Aorta (tissue), 5 donors: ENCODE measurements at regions not wholly inside any gene's neighbourhood (a gene's known extent, or its start where the extent isn't known, plus 50 kb on each side); places are given as distances from the start of the nearest gene placed in this dataset.
"Not testable (repeated sequence)": the region's sequence is repeated elsewhere in the genome, so short reads cannot be mapped to it uniquely, and the experiment has no call there.

ENCODE experiments used
- ATAC-seq: fragments of 200-7000 bp; cut with Tn5 transposase; one replicate; pipeline ENCODE4 v1.9.1; 2022; ENCODE audit warnings: moderate library complexity; ENCODE audit not compliant: low FRiP score
- DNase-seq, 2 donors: peaks; one replicate each; pipeline ENCODE4 v3.0.0-alpha.2; 2020
- H3K27ac ChIP-seq, 2 donors: one replicate each; pipeline ENCODE4 v1.5.1; 2013; ENCODE audit warnings: low read length in 2 of 2, mild to moderate bottlenecking in 2 of 2, moderate library complexity in 2 of 2, control low read depth in 1 of 2, inconsistent platforms in 1 of 2, low read depth in 1 of 2
- H3K27me3 ChIP-seq, 2 donors: one replicate each; pipeline ENCODE4 v1.6.1; 2013; ENCODE audit warnings: control low read depth in 1 of 2, low read length in 1 of 2, mild to moderate bottlenecking in 1 of 2, moderate library complexity in 1 of 2; ENCODE audit not compliant: insufficient read depth in 2 of 2, control insufficient read depth in 1 of 2
- H3K36me3 ChIP-seq, 2 donors: one replicate each; pipeline ENCODE4 v1.6.1; 2013; ENCODE audit warnings: control low read depth in 1 of 2, low read length in 1 of 2, mild to moderate bottlenecking in 1 of 2; ENCODE audit not compliant: insufficient read depth in 2 of 2, control insufficient read depth in 1 of 2
- H3K4me1 ChIP-seq, 2 donors: one replicate each; pipeline ENCODE4 v1.6.1; 2013; ENCODE audit warnings: low read length in 2 of 2, control low read depth in 1 of 2, mild to moderate bottlenecking in 1 of 2, moderate library complexity in 1 of 2; ENCODE audit not compliant: insufficient read depth in 2 of 2, control insufficient read depth in 1 of 2
- H3K4me3 ChIP-seq, 2 donors: one replicate each; pipeline ENCODE4 v1.5.1; 2013; ENCODE audit warnings: low read length in 2 of 2, control low read depth in 1 of 2, mild to moderate bottlenecking in 1 of 2
- H3K9me3 ChIP-seq: one replicate; pipeline ENCODE4 v1.6.1; 2013; ENCODE audit warnings: mild to moderate bottlenecking, low read length; ENCODE audit not compliant: control insufficient read depth
- WGBS, 2 donors: extraction: QIAGEN DNeasy Blood & Tissue Kit; methylation state at CpG; one replicate each; pipeline ENCODE4 v1.1.7; 2013; 5-methylcytosine and 5-hydroxymethylcytosine counted together
- intact Hi-C, 2 donors: fragments of 100-400 bp; cut with DNase I; formaldehyde crosslinking; loops; one replicate each; pipeline versions ENCODE4 v1.14.2 to v1.15.0; 2022
- donor health status: healthy with polysubstance abuse.
- donor health status: Bipolar disorder and iron deficiency.
- donor health status: DM: no; HTN: no; CAD: no.
- donor health status: DM: no; HTN: no; CAD: no.
- donor health status: DM: yes; HTN: yes; CAD: no.

GRCh38 chr21:21971384-21971783 is 973.2 kb downstream of the NCAM2 start:
- Histone ChIP-seq H3K9me3 (no peaks in the 10 kb centered on the region), H3K36me3 (no peaks in the 10 kb centered on the region), H3K27ac (no peak overlapping the region), H3K4me3 (no peak overlapping the region), H3K4me1 (no peaks in the 10 kb centered on the region), H3K27me3 (no peaks in the 10 kb centered on the region)
- DNase-seq (no peak), ATAC-seq (no peak)
- 33 to 51% methylated on average over 4 of the region's 4 CpGs for WGBS, 2 donors
- intact Hi-C loops = no loop called here

GRCh38 chr21:21973806-21974205 is 975.6 kb downstream of the NCAM2 start:
- Histone ChIP-seq H3K4me1 (no peaks in the 10 kb centered on the region), H3K4me3 (no peak overlapping the region), H3K9me3 (peaks cover 1% of the 10 kb centered on the region), H3K27me3 (no peaks in the 10 kb centered on the region), H3K36me3 (no peaks in the 10 kb centered on the region), H3K27ac (no peak overlapping the region)
- ATAC-seq (no peak), DNase-seq (no peak)
- 33 to 40% methylated on average over 5 of the region's 5 CpGs for WGBS, 2 donors
- intact Hi-C loops = no loop called here

DNA sequence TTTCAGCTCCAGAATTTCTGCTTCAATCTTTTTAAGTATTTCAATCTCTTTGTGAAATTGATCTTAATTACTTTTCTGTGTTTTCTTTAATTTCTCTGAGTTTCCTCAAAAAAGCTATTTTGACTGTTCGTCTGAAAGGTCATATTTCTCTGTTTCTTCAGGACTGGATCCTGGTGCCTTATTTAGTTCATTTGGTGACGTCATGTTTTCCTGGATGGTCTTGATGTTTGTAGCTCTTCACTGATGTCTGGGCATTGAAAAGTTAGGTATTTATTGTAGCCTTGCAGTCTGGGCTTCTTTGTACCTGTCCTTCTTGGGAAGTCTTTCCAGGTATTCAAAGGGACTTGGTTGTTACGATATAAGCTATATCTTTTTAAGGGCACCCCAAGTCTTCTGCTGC is 998.7 kb downstream of the NCAM2 start:
- 67 to 75% methylated on average over 3 of the region's 3 CpGs for WGBS, 2 donors
- no peaks in the 10 kb centered on the region for H3K27me3 ChIP-seq
- no peaks in the 10 kb centered on the region for H3K4me1 ChIP-seq
- intact Hi-C loops = no loop called here
- ATAC-seq = no peak
- H3K27ac ChIP-seq = no peak overlapping the region
- H3K9me3 ChIP-seq = no peaks in the 10 kb centered on the region
- no peak overlapping the region for H3K4me3 ChIP-seq
- H3K36me3 ChIP-seq = no peaks in the 10 kb centered on the region
- no peak for DNase-seq

DNA sequence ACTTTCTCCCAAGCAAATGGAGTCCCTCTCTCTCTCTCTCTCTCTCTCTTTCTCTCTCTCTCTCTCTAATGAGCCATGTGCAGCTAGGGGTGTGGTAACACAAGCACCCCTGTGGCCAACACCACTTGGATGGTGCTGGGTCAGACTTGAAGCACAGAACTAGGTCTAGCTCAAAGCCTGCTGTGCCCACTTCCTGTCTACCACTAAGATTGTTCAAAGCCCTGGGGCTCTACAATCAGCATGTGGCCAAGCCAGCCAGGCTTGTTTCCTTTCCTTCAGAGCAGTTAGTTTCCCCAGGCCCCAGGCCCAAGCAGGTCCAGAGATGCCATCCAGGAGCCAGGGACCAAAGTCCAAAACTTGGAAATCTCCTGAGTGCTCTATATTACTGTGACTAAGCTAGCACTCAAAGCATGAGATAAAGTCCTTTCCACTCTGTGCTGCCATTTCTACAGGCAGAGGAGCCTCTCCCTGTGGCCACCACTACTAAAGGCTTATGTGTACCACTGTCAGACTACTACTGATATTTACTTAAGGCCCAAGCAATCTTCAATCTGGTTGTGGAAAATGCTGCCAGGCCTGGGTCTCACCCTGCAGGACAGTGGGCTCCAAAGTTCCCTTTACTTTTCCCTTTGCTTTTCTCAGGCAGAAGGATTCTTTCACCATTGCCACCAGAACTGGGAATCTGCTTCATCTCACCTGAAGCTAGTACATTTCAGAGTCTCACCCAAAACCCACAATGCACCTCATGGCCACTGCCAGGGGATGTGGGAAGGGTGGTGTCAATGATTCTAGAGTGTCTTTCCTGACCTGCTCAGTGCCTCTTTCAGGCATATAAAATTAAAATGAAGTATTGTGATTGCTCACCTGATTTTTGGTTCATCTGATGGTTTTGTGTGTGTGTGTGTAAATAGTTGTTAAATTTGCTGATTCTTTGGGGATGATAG is 999.5 kb downstream of the NCAM2 start:
- no peak overlapping the region for H3K27ac ChIP-seq
- H3K9me3 ChIP-seq = no peaks in the 10 kb centered on the region
- DNase-seq = no peak
- H3K4me3 ChIP-seq = no peak overlapping the region
- H3K4me1 ChIP-seq = no peaks in the 10 kb centered on the region
- no peaks in the 10 kb centered on the region for H3K36me3 ChIP-seq
- no peaks in the 10 kb centered on the region for H3K27me3 ChIP-seq
- intact Hi-C loops = no loop called here
- no peak for ATAC-seq

- no peaks in the 10 kb centered on the region for H3K36me3 ChIP-seq
- no peak overlapping the region for H3K4me3 ChIP-seq
- H3K27me3 ChIP-seq = no peaks in the 10 kb centered on the region
- DNase-seq (no peak), ATAC-seq (no peak)
- 58 to 60% methylated on average over 1 of the region's 1 CpG for WGBS, 2 donors
- intact Hi-C loops = no loop called here
- H3K27ac ChIP-seq = no peak overlapping the region
- H3K9me3 ChIP-seq = peaks cover 1% of the 10 kb centered on the region
- no peaks in the 10 kb centered on the region for H3K4me1 ChIP-seq
Measured at GRCh38 chr21:22019766-22020165, 1021.6 kb downstream of the NCAM2 start.

- H3K27ac ChIP-seq = no peak overlapping the region
- 25 to 40% methylated on average over 3 of the region's 3 CpGs for WGBS, 2 donors
- intact Hi-C loops = no loop called here
- no peak overlapping the region for H3K4me3 ChIP-seq
- ATAC-seq (no peak), DNase-seq (no peak)
- no peaks in the 10 kb centered on the region for H3K27me3 ChIP-seq
- peaks cover 1% of the 10 kb centered on the region for H3K9me3 ChIP-seq
- no peaks in the 10 kb centered on the region for H3K36me3 ChIP-seq
- no peaks in the 10 kb centered on the region for H3K4me1 ChIP-seq
Measured at GRCh38 chr21:22020221-22020620, 1022.0 kb downstream of the NCAM2 start.

DNA sequence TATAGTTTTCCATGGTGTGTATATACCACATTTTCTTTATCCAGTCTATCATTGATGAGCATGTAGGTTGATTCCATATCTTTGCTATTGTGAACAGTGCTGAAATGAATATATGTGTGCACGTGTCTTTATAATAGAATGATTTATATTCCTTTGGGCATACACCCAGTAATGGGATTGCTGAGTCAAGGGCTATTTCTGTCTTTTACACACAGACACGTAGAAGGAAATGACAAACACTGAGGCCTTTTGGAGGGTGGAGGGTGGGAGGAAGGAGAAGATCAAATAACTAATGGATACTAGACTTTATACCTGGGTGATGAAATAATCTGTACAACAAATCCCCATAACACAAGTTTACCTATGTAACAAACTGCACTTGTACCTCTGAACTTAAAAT is 1025.7 kb downstream of the NCAM2 start:
- ATAC-seq, H3K27ac ChIP-seq, H3K4me1 ChIP-seq, intact Hi-C loops, H3K9me3 ChIP-seq, H3K27me3 ChIP-seq, H3K4me3 ChIP-seq, DNase-seq, H3K36me3 ChIP-seq: not testable (repeated sequence)
- WGBS, 2 donors = 32 to 52% methylated on average over 2 of the region's 2 CpGs

- ATAC-seq (no peak), DNase-seq (no peak)
- Histone ChIP-seq H3K4me1 (no peaks in the 10 kb centered on the region), H3K27ac (no peak overlapping the region), H3K9me3 (no peaks in the 10 kb centered on the region), H3K27me3 (no peaks in the 10 kb centered on the region), H3K4me3 (no peak overlapping the region), H3K36me3 (no peaks in the 10 kb centered on the region)
- intact Hi-C loops = no loop called here
- WGBS, 2 donors = 71 to 80% methylated on average over 2 of the region's 2 CpGs
Measured at GRCh38 chr21:22044431-22044830, 1046.2 kb downstream of the NCAM2 start.

DNA sequence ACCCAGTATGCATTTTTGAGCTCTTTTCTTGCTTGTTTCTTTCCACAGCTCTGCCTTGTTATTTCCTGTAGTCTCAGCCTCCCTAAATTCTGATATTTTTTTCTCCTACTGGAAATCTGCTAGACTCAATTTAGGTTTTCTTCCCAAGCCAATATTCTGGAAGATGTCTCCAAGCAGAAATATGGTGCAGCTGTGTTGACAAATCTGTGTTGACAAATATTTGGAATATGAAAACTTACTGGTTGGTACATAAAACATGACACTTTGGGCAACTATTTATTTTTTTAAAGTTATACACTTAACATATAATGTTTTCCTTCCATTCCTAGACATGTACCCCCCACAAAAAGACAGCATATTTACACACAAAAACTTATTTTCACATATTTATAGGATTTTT is 1048.4 kb downstream of the NCAM2 start:
- intact Hi-C loops = no loop called here
- ATAC-seq (no peak), DNase-seq (no peak)
- Histone ChIP-seq H3K9me3 (no peaks in the 10 kb centered on the region), H3K4me1 (no peaks in the 10 kb centered on the region), H3K27ac (no peak overlapping the region), H3K36me3 (no peaks in the 10 kb centered on the region), H3K4me3 (no peak overlapping the region), H3K27me3 (no peaks in the 10 kb centered on the region)
